Kidney (tissue), 13 donors: ENCODE measurements at regions not wholly inside any gene's neighbourhood (a gene's known extent, or its start where the extent isn't known, plus 50 kb on each side); places are given as distances from the start of the nearest gene placed in this dataset.

ENCODE experiments used
- DNase-seq, 5 donors: peaks; one replicate each; pipeline ENCODE4 v3.0.0-alpha.2; 2013 to 2020
- FAIRE-seq: peaks from 2 replicates; lab custom pipeline; 2012; peaks lifted over from hg19 to GRCh38; lab: Jason Lieb, UNC
- H3K27ac ChIP-seq, 2 donors: one replicate each; pipeline ENCODE4 v1.7.0; 2013; ENCODE audit warnings: low read depth in 2 of 2, low read length in 2 of 2, inconsistent platforms in 1 of 2
- H3K27me3 ChIP-seq: one replicate; pipeline ENCODE4 v1.7.1; 2013; ENCODE audit warnings: low read length, inconsistent platforms; ENCODE audit not compliant: control insufficient read depth, insufficient read depth
- H3K36me3 ChIP-seq, 3 donors: one replicate each; pipeline versions ENCODE4 v1.7.0 to v1.7.1; 2013; ENCODE audit warnings: low read length in 3 of 3, control low read depth in 1 of 3, inconsistent platforms in 1 of 3; ENCODE audit not compliant: insufficient read depth in 3 of 3, control insufficient read depth in 2 of 3
- H3K4me1 ChIP-seq, 3 donors: one replicate each; pipeline versions ENCODE4 v1.7.0 to v1.7.1; 2013; ENCODE audit warnings: low read length in 3 of 3, inconsistent platforms in 1 of 3, low read depth in 1 of 3; ENCODE audit not compliant: control insufficient read depth in 2 of 3, insufficient read depth in 2 of 3
- H3K4me3 ChIP-seq, 3 donors: one replicate each; pipeline versions ENCODE4 v1.7.0 to v1.8.1; 2013; ENCODE audit warnings: low read length in 3 of 3, control low read depth in 1 of 3, inconsistent platforms in 1 of 3
- H3K9ac ChIP-seq, 3 donors: one replicate each; pipeline versions ENCODE4 v1.7.0 to v1.7.1; 2013; ENCODE audit warnings: low read length in 3 of 3, control low read depth in 1 of 3, inconsistent platforms in 1 of 3
- H3K9me3 ChIP-seq, 3 donors: one replicate each; pipeline versions ENCODE4 v1.7.0 to v1.7.1; 2013; ENCODE audit warnings: low read length in 3 of 3, control low read depth in 1 of 3, inconsistent platforms in 1 of 3; ENCODE audit not compliant: control insufficient read depth in 2 of 3, insufficient read depth in 1 of 3
- intact Hi-C: fragments of 100-400 bp; cut with DNase I; formaldehyde crosslinking; loops from one replicate; pipeline ENCODE4 v1.11.1; 2022
- TF ChIP-seq, protein P1 (sequence below): IDR thresholded peaks from 3 replicates; pipeline ENCODE4 v1.5.1; 2012; ENCODE audit warnings: mild to moderate bottlenecking, moderate library complexity, borderline replicate concordance; ENCODE audit not compliant: insufficient read depth; ENCODE audit errors: extremely low read depth
- donor health status: control.
- donor health status: control.
- donor health status: control.
- donor health status: control.
- donor health status: control.
- donor health status: DM: yes; HTN: yes; CAD: no.
- donor health status: Normal renal cell carcinoma (clear cell type).

DNA sequence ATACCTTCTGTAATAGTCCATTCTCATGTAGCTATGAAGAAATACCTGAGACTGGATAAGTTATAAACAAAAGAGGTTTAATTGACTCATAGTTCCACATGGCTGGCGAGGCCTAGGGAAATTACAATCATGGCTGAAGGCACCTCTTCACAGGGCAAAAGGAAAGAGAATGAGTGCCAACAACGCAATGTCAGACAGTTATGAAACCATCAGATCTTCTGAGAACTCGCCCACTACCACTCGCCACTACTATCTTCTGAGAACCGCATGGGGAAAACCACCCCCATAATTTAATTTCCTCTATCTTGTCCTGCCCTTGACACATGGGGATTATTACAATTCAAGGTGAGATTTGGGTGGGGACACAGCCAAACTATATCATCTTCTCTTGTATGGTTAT lies 406.8 kb upstream of the CBLB start:
- Histone ChIP-seq H3K27me3 (no peaks in the 10 kb centered on the region), H3K9ac (no peak overlapping the region), H3K4me1 (no peaks in the 10 kb centered on the region), H3K9me3 (no peaks in the 10 kb centered on the region), H3K4me3 (no peak overlapping the region), H3K36me3 (no peaks in the 10 kb centered on the region), H3K27ac (no peak overlapping the region)
- intact Hi-C loops: no loop called here
- DNase-seq: no peak
- FAIRE-seq: no peak
- TF ChIP-seq, protein P1, sequence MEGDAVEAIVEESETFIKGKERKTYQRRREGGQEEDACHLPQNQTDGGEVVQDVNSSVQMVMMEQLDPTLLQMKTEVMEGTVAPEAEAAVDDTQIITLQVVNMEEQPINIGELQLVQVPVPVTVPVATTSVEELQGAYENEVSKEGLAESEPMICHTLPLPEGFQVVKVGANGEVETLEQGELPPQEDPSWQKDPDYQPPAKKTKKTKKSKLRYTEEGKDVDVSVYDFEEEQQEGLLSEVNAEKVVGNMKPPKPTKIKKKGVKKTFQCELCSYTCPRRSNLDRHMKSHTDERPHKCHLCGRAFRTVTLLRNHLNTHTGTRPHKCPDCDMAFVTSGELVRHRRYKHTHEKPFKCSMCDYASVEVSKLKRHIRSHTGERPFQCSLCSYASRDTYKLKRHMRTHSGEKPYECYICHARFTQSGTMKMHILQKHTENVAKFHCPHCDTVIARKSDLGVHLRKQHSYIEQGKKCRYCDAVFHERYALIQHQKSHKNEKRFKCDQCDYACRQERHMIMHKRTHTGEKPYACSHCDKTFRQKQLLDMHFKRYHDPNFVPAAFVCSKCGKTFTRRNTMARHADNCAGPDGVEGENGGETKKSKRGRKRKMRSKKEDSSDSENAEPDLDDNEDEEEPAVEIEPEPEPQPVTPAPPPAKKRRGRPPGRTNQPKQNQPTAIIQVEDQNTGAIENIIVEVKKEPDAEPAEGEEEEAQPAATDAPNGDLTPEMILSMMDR: no peak

DNA sequence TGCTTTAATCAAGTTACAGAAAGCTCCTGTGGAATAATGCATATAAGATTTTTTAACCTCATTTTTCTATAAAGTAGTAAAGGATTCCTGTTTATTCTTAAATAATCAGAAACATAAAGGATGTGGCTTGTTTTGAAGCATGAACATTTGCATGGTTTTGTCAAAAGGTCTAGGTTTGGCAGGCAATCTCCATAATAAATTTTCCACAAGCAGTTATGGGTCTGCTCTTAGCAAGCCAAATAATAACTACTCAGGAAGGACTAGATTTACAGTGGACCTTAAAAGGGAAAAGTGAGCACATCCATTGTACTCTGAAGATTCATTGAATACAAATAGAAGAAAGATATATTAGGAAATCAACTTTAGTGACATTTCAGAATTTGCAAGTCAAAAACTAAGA lies 407.3 kb upstream of the CBLB start:
- DNase-seq: peak in 1 of 5 donors; percentile 16
- no peak overlapping the region for H3K27ac ChIP-seq
- no peak overlapping the region for H3K9ac ChIP-seq
- no peaks in the 10 kb centered on the region for H3K9me3 ChIP-seq
- no peaks in the 10 kb centered on the region for H3K27me3 ChIP-seq
- TF ChIP-seq, protein P1: no peak
- no peak for FAIRE-seq
- H3K4me1 ChIP-seq: no peaks in the 10 kb centered on the region
- no peaks in the 10 kb centered on the region for H3K36me3 ChIP-seq
- no peak overlapping the region for H3K4me3 ChIP-seq
- intact Hi-C loops: no loop called here

DNA sequence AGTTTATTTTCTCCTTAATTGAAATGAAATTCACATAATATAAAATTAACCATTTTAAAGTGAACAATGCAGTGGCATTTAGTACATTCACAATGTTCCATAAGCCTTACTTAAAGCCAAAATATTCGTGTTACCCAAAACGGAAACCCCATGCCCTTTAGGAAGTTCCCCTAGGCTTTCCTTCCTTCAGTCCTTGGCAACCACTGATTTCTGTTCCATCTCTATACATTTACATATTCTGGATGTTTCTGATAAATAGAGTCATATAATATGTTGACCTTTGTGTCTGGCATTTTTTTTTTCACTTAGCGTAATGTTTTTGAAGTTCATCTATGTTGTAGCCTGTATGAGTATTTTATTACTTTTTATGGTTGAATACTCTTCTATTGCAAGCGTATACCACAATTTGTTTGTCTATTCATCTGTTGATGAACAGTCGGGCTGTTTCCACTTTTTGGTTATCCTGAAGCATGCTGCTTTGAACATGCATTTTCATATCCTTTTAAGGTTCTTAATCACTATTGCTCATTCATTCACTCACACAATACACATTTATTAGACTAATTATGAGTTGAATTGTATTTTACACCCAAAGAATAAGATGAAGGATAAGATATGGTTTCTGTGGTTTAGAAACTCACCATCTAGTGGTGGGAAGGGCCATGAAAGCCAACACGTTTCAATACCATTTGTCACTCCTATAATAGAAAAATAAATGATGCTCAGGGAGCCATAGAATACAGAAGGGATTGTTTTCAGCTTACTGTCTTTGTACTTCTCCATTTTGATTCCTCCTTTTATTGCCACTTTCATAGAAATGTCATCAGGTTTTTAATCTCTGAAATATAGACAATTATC lies 408.2 kb upstream of the CBLB start:
- Histone ChIP-seq H3K9ac (no peak overlapping the region), H3K27me3 (no peaks in the 10 kb centered on the region), H3K4me3 (no peak overlapping the region), H3K9me3 (no peaks in the 10 kb centered on the region), H3K27ac (no peak overlapping the region), H3K4me1 (no peaks in the 10 kb centered on the region), H3K36me3 (no peaks in the 10 kb centered on the region)
- intact Hi-C loops: no loop called here
- TF ChIP-seq, protein P1: no peak
- no peak for DNase-seq
- FAIRE-seq: no peak
